DMS 273 treated with DMSO at 0.1 percent for 48 hours (cell line): ENCODE measurements at regions not wholly inside any gene's neighbourhood (a gene's known extent, or its start where the extent isn't known, plus 50 kb on each side); places are given as distances from the start of the nearest gene placed in this dataset.

Source experiments
- DNase-seq: peaks from one replicate; lab custom pipeline; 2025; lab: John Stamatoyannopoulos, UW

DNA sequence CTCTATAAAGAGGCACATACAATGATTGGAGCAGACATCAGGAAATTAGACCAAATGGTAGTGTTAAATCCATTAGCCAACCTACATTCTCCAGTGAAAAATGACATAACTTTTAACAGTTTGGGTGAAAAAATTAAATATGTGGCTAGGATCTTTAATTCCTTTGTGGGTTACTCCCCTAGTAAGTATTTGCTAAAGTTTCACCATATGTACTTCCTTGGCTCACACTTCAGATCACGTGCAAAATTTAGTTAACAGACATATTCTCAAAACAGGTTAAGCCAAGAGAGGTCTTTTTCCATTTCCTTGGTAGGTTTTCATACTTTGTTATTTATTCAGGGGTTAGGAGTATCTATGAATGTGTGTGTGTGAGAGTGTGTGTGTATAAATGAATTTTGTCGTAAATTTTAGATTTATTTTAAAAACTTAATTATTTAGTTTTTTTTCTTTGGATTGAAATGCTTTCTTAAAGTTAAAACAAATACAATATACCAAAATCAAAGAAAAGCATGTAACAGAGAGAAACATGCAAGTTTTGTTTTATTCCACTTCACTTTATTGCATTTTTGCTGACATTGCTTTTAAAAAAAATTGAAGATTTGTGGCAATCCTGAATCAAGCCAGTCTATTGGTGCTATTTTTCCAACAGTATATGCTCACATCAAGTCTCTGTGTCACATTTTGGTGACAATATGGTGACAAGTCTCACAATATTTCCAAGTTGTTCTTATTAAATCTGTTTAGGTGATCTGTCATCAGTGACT, 258.7 kb downstream of the FLRT2 start:
- DNase-seq = no peak

DNA sequence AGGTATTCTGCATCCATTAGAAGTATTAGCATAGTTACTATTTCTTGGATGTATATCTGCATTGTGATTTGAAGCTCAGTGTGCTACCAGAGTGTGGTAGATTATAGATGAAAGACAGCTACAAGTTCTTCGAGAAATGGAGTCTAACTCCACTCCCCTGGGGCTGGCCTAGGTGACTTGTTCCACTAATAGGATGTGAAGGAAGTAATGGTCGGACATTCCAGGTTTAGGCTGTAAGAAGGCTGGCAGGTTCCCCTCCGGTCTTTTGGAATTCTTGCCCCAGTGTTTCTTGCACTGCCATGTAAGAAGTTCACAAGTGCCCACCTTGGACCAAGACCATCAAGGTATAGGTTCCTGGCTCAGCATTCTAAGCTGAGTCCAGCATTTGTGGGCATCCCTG, 236.4 kb downstream of the FLRT2 start:
- DNase-seq = no peak

- DNase-seq = no peak
Observed at GRCh38 chr14:85764822-85765221, 234.9 kb downstream of the FLRT2 start.

DNA sequence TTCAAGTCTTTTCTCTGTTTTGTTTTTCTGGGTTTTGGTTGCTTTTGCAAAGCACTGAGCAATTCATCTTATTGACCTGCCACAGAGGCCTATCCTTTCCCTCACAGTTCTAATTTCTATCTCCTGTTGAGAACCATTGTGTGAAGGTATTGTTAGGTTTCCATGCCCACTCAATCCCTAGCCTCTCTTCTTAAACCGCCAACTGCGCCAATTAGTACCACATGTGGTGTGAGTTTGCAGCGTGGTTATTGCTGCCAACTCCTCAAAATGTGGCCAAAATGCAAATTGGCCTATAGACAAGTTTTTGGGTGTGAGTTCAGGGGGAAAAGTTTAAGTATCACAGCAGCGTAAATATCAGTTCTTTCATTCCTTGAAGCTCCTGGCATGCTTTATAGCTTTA, 232.6 kb downstream of the FLRT2 start:
- DNase-seq = no peak

GRCh38 chr14:85752175-85752574, 222.2 kb downstream of the FLRT2 start:
- DNase-seq = no peak

GRCh38 chr14:85744573-85744972, 214.6 kb downstream of the FLRT2 start:
- DNase-seq = no peak

DNA sequence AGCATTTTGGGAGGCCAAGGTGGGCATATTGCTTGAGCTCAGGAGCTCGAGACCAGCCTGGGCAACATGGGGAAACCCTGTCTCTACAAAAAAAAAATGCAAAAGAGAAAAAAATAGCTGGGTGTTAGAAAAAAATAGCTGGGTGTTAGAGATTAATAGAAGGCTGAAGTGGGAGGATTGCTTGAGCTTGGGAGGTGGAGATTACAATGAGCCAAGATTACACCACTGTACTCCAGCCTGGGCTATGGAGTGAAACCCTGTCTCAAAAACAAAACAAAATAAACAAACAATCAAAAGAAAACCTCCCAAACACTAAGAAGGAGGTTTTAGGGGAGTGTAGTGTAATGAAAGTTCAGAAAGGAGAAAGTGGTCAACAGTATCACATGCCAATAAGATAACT, 202.1 kb downstream of the FLRT2 start:
- no peak for DNase-seq

- DNase-seq = no peak
Observed at GRCh38 chr14:85731186-85731585, 201.2 kb downstream of the FLRT2 start.

DNA sequence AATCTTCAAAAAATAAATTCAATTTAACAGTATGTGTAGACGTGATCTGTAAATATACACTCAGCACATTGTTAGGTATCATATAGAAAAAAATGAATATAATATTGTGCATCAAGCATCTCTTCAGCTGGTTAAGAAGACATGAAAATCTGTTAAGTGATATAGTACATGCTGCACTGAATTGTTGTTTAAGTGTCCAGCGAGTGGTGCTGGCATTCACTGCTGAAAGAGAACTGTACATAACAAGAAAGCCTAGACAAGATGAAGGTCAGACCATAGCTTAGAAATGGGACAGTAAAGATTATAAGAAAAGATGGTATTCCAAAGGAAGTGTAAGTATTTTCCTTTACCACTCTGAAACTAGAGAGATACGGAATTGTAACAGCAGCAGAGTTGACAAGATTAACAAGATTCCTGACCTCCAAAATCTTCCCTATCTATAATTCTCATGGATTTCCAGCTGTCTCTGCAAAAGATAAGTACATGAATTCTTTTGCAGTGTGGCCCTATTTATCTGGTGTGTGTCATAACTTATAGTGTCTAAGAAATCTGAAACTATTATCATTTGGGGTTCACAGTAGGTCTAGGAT, 198.6 kb downstream of the FLRT2 start:
- DNase-seq = no peak

- DNase-seq = no peak
Observed at GRCh38 chr14:85714069-85714468, 184.1 kb downstream of the FLRT2 start.

GRCh38 chr14:85711620-85712019, 181.7 kb downstream of the FLRT2 start:
- DNase-seq = no peak
